H1 (cell line): ENCODE measurements at regions not wholly inside any gene's neighbourhood (a gene's known extent, or its start where the extent isn't known, plus 50 kb on each side); places are given as distances from the start of the nearest gene placed in this dataset.

Source experiments
- BCL11A ChIP-seq, 2 experiments: IDR thresholded peaks; one replicate each; pipeline ENCODE4 v1.6.1; 2011; ENCODE audit warnings: low read depth in 2 of 2, low read length in 2 of 2, mild to moderate bottlenecking in 2 of 2
- CHD1 ChIP-seq: IDR thresholded peaks from 2 replicates; pipeline ENCODE4 v1.6.1; 2012; ENCODE audit warnings: low read depth, low read length, improper control_type of control experiment
- FOSL1 ChIP-seq: IDR thresholded peaks from 2 replicates; pipeline ENCODE4 v1.6.1; 2011; ENCODE audit warnings: mild to moderate bottlenecking, low read depth, low read length, moderate library complexity; ENCODE audit not compliant: insufficient read depth
- KDM5A ChIP-seq: fragments of 200-600 bp; IDR thresholded peaks from 2 replicates; pipeline ENCODE4 v1.7.1; 2012; ENCODE audit warnings: mild to moderate bottlenecking, low read length, inconsistent platforms, mixed read lengths
- NANOG ChIP-seq: IDR thresholded peaks from 2 replicates; pipeline ENCODE4 v1.6.1; 2011; ENCODE audit warnings: low read length, low read depth, mild to moderate bottlenecking, inconsistent platforms; ENCODE audit not compliant: insufficient read depth, poor library complexity, severe bottlenecking
- SAP30 ChIP-seq: fragments of 300-600 bp; sonication (generic); IDR thresholded peaks from 2 replicates; pipeline ENCODE4 v1.7.1; 2012; ENCODE audit warnings: low read length, moderate library complexity, mild to moderate bottlenecking, inconsistent platforms; ENCODE audit not compliant: insufficient read depth, insufficient replicate concordance
- SRF ChIP-seq: IDR thresholded peaks from 2 replicates; pipeline ENCODE4 v1.6.1; 2011; ENCODE audit warnings: mild to moderate bottlenecking, low read depth, low read length, moderate library complexity
- TCF12 ChIP-seq: IDR thresholded peaks from 2 replicates; pipeline ENCODE4 v1.6.1; 2011; ENCODE audit warnings: low read depth, mild to moderate bottlenecking, low read length
- TF ChIP-seq, protein P1 (sequence below): fragments of 300-600 bp; sonication (generic); IDR thresholded peaks from 2 replicates; pipeline ENCODE4 v1.7.1; 2012; ENCODE audit warnings: low read length, moderate library complexity, mild to moderate bottlenecking, inconsistent platforms; ENCODE audit not compliant: insufficient replicate concordance
- TF ChIP-seq, protein P2 (sequence below): IDR thresholded peaks from 2 replicates; pipeline ENCODE4 v1.6.1; 2012; ENCODE audit warnings: inconsistent platforms

DNA sequence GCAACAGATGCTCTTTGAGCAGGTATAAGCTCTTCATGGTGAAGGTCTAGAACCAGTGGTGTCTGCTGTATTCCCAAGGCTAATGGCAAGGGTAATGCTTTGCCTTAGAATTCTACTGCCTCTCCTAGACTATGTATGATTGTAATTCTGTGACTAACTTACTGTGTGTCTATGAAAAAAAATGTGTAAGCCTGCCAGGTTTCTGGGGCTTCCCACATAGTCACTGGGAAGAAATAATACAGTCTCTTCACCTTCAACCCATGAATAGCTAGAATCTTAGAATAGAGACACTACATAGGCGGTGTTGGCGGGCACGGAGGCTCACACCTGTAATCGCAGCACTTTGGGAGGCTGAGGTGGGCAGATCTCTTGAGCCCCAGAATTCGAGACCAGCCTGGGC, 84.1 kb downstream of the C11orf91 start (continued):
- TF ChIP-seq, protein P1, sequence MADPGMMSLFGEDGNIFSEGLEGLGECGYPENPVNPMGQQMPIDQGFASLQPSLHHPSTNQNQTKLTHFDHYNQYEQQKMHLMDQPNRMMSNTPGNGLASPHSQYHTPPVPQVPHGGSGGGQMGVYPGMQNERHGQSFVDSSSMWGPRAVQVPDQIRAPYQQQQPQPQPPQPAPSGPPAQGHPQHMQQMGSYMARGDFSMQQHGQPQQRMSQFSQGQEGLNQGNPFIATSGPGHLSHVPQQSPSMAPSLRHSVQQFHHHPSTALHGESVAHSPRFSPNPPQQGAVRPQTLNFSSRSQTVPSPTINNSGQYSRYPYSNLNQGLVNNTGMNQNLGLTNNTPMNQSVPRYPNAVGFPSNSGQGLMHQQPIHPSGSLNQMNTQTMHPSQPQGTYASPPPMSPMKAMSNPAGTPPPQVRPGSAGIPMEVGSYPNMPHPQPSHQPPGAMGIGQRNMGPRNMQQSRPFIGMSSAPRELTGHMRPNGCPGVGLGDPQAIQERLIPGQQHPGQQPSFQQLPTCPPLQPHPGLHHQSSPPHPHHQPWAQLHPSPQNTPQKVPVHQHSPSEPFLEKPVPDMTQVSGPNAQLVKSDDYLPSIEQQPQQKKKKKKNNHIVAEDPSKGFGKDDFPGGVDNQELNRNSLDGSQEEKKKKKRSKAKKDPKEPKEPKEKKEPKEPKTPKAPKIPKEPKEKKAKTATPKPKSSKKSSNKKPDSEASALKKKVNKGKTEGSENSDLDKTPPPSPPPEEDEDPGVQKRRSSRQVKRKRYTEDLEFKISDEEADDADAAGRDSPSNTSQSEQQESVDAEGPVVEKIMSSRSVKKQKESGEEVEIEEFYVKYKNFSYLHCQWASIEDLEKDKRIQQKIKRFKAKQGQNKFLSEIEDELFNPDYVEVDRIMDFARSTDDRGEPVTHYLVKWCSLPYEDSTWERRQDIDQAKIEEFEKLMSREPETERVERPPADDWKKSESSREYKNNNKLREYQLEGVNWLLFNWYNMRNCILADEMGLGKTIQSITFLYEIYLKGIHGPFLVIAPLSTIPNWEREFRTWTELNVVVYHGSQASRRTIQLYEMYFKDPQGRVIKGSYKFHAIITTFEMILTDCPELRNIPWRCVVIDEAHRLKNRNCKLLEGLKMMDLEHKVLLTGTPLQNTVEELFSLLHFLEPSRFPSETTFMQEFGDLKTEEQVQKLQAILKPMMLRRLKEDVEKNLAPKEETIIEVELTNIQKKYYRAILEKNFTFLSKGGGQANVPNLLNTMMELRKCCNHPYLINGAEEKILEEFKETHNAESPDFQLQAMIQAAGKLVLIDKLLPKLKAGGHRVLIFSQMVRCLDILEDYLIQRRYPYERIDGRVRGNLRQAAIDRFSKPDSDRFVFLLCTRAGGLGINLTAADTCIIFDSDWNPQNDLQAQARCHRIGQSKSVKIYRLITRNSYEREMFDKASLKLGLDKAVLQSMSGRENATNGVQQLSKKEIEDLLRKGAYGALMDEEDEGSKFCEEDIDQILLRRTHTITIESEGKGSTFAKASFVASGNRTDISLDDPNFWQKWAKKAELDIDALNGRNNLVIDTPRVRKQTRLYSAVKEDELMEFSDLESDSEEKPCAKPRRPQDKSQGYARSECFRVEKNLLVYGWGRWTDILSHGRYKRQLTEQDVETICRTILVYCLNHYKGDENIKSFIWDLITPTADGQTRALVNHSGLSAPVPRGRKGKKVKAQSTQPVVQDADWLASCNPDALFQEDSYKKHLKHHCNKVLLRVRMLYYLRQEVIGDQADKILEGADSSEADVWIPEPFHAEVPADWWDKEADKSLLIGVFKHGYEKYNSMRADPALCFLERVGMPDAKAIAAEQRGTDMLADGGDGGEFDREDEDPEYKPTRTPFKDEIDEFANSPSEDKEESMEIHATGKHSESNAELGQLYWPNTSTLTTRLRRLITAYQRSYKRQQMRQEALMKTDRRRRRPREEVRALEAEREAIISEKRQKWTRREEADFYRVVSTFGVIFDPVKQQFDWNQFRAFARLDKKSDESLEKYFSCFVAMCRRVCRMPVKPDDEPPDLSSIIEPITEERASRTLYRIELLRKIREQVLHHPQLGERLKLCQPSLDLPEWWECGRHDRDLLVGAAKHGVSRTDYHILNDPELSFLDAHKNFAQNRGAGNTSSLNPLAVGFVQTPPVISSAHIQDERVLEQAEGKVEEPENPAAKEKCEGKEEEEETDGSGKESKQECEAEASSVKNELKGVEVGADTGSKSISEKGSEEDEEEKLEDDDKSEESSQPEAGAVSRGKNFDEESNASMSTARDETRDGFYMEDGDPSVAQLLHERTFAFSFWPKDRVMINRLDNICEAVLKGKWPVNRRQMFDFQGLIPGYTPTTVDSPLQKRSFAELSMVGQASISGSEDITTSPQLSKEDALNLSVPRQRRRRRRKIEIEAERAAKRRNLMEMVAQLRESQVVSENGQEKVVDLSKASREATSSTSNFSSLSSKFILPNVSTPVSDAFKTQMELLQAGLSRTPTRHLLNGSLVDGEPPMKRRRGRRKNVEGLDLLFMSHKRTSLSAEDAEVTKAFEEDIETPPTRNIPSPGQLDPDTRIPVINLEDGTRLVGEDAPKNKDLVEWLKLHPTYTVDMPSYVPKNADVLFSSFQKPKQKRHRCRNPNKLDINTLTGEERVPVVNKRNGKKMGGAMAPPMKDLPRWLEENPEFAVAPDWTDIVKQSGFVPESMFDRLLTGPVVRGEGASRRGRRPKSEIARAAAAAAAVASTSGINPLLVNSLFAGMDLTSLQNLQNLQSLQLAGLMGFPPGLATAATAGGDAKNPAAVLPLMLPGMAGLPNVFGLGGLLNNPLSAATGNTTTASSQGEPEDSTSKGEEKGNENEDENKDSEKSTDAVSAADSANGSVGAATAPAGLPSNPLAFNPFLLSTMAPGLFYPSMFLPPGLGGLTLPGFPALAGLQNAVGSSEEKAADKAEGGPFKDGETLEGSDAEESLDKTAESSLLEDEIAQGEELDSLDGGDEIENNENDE, result no peak
- TF ChIP-seq FOSL1, result no peak
- TF ChIP-seq BCL11A (IDR thresholded peaks at IDR 0.05; ENCODE audit: low read depth in 2 of 2, low read length in 2 of 2), result no peak
- no peak for TF ChIP-seq KDM5A
- no peak for TF ChIP-seq SRF
- no peak for TF ChIP-seq NANOG
- no peak for TF ChIP-seq TCF12
- TF ChIP-seq CHD1, result no peak
- TF ChIP-seq SAP30, result no peak
- TF ChIP-seq, protein P2, sequence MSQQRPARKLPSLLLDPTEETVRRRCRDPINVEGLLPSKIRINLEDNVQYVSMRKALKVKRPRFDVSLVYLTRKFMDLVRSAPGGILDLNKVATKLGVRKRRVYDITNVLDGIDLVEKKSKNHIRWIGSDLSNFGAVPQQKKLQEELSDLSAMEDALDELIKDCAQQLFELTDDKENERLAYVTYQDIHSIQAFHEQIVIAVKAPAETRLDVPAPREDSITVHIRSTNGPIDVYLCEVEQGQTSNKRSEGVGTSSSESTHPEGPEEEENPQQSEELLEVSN, result no peak
